ENCODE measurements at regions not wholly inside any gene's neighbourhood (a gene's known extent, or its start where the extent isn't known, plus 50 kb on each side); places are given as distances from the start of the nearest gene placed in this dataset.

DNA sequence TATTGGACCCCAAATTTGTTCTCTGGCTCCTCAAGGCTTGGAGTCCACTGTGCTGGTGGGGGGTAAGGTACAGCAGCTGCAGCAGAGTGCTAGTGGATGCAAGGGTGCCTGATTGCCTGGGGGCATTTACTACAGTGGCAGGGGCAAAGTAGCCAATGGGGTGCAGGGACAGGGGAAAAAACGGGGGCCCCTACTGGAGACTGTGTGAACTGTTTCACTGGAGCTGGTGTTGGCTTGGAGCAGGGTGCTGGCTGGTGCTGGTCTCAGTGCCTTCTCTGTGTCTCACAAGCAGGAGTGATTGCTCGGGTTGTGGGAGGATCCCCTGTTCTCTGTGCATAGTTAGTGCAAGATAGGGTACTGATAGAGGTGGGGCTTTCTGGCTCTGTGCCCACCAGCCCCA is 935.9 kb downstream of the JRKL start:
- H3K27ac ChIP-seq, result no peak overlapping the region
- no peaks in the 10 kb centered on the region for H3K27me3 ChIP-seq (replicated peaks in 1 of 7)
- H3K9me3 ChIP-seq, result peaks cover 0 to 61% (median 27%) of the 10 kb centered on the region in 8 donors
- intact Hi-C loops (cut with DNase I; ENCODE audit: low total_unique reads), result no loop called here
- no peaks in the 10 kb centered on the region for H3K36me3 ChIP-seq
- peak; percentile 37 for DNase-seq
- TF ChIP-seq, protein P1, sequence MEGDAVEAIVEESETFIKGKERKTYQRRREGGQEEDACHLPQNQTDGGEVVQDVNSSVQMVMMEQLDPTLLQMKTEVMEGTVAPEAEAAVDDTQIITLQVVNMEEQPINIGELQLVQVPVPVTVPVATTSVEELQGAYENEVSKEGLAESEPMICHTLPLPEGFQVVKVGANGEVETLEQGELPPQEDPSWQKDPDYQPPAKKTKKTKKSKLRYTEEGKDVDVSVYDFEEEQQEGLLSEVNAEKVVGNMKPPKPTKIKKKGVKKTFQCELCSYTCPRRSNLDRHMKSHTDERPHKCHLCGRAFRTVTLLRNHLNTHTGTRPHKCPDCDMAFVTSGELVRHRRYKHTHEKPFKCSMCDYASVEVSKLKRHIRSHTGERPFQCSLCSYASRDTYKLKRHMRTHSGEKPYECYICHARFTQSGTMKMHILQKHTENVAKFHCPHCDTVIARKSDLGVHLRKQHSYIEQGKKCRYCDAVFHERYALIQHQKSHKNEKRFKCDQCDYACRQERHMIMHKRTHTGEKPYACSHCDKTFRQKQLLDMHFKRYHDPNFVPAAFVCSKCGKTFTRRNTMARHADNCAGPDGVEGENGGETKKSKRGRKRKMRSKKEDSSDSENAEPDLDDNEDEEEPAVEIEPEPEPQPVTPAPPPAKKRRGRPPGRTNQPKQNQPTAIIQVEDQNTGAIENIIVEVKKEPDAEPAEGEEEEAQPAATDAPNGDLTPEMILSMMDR (IDR thresholded peaks at IDR 0.05 in 8 of 11, conservative IDR thresholded peaks at IDR 0.05 in 3 of 11), result no peak
- TF ChIP-seq POLR2AphosphoS5 (IDR thresholded peaks at IDR 0.05) (no peak), POLR2A (IDR thresholded peaks at IDR 0.05) (no peak)
- no peaks in the 10 kb centered on the region for H3K4me1 ChIP-seq
- 55 to 81% (median 60%) methylated on average over 2 of the region's 2 CpGs for WGBS, 5 donors
- H3K4me3 ChIP-seq, result no peak overlapping the region

DNA sequence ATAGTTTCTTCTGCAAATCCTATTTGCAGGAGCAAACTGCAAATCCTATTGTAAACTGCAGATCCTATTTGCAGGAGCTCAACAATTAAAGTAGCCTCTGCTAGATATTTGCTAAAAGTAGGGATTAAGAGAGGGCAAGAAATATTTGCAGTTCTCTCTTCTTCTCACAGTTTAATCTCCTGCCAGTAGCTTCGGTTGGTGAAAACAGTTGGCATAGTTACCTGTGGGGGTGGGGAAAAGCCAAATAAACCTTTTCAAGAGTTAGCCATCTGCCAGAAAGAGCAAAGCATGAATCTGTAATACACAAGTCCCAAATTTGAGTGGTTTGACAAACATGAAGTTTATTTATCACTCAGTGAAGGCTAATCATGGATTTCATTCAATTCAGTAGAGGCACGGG is 942.5 kb downstream of the JRKL start:
- WGBS, 5 donors, result 65 to 84% (median 72%) methylated on average over 2 of the region's 2 CpGs
- Histone ChIP-seq H3K27me3 (replicated peaks in 1 of 7) (no peaks in the 10 kb centered on the region), H3K36me3 (no peaks in the 10 kb centered on the region), H3K4me3 (no peak overlapping the region), H3K9me3 (peaks cover 0 to 6% (median 0%) of the 10 kb centered on the region in 8 donors), H3K4me1 (no peaks in the 10 kb centered on the region), H3K27ac (no peak overlapping the region)
- intact Hi-C loops (cut with DNase I; ENCODE audit: low total_unique reads), result no loop called here
- DNase-seq, result no peak
- TF ChIP-seq POLR2AphosphoS5 (IDR thresholded peaks at IDR 0.05) (no peak), POLR2A (IDR thresholded peaks at IDR 0.05) (no peak)
- TF ChIP-seq, protein P1 (IDR thresholded peaks at IDR 0.05 in 8 of 11, conservative IDR thresholded peaks at IDR 0.05 in 3 of 11), result no peak

DNA sequence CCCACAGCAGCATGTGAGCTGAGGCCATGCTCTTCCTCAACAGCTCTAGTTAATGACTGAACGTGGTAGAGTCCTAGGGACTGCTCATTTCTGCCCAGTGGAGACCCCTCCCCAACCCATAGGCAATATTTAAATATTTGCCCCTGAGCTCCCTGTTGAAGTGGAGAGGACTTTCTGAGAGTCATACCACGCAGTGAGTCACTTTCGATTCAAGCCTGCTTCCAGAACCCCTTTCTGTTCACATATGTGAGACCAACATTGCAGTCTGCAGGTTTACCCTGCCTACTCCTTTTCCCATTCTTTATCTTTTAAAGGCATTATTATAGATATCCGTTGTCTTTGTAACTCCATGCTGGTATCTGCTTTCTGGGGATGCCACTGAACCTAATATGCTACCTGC is 946.3 kb downstream of the JRKL start:
- WGBS, 5 donors, result 63 to 71% (median 66%) methylated on average over 4 of the region's 4 CpGs
- Histone ChIP-seq H3K4me1 (no peaks in the 10 kb centered on the region), H3K9me3 (peaks cover 0 to 6% (median 0%) of the 10 kb centered on the region in 8 donors), H3K27ac (no peak overlapping the region), H3K27me3 (replicated peaks in 1 of 7) (no peaks in the 10 kb centered on the region), H3K36me3 (no peaks in the 10 kb centered on the region), H3K4me3 (no peak overlapping the region)
- no peak for DNase-seq
- intact Hi-C loops (cut with DNase I; ENCODE audit: low total_unique reads), result no loop called here
- TF ChIP-seq, protein P1 (IDR thresholded peaks at IDR 0.05 in 8 of 11, conservative IDR thresholded peaks at IDR 0.05 in 3 of 11), result no peak
- TF ChIP-seq POLR2AphosphoS5 (IDR thresholded peaks at IDR 0.05) (no peak), POLR2A (IDR thresholded peaks at IDR 0.05) (no peak)

DNA sequence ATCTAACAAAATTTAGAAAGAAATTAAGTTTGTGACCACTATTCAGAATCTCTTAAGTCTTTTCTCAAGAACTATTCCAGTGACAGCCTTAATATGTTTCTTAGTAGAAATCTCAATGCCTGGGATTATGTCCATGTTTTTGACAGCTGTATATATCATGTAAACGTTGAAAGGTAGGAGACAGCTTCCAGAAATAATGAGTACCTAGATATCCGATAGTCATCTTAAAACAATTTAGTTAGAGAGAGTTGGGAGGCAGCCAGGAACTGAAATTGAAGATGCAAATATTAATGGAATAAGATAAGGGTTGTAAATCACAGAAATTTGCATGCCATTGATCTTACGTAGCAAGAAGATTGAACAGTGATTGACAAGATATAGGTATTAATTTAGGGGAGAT is 955.2 kb downstream of the JRKL start:
- no peak for DNase-seq
- Histone ChIP-seq H3K27me3 (replicated peaks in 1 of 7) (no peaks in the 10 kb centered on the region), H3K36me3 (no peaks in the 10 kb centered on the region), H3K4me1 (no peaks in the 10 kb centered on the region), H3K9me3 (no peaks in the 10 kb centered on the region), H3K27ac (no peak overlapping the region), H3K4me3 (no peak overlapping the region)
- 66 to 78% (median 76%) methylated on average over 3 of the region's 3 CpGs for WGBS, 5 donors
- TF ChIP-seq, protein P1 (IDR thresholded peaks at IDR 0.05 in 8 of 11, conservative IDR thresholded peaks at IDR 0.05 in 3 of 11), result no peak
- TF ChIP-seq POLR2AphosphoS5 (IDR thresholded peaks at IDR 0.05), result no peak
- no peak for TF ChIP-seq POLR2A (IDR thresholded peaks at IDR 0.05)
- intact Hi-C loops (cut with DNase I; ENCODE audit: low total_unique reads), result no loop called here
